ENCODE measurements at regions not wholly inside any gene's neighbourhood (a gene's known extent, or its start where the extent isn't known, plus 50 kb on each side); places are given as distances from the start of the nearest gene placed in this dataset.

DNA sequence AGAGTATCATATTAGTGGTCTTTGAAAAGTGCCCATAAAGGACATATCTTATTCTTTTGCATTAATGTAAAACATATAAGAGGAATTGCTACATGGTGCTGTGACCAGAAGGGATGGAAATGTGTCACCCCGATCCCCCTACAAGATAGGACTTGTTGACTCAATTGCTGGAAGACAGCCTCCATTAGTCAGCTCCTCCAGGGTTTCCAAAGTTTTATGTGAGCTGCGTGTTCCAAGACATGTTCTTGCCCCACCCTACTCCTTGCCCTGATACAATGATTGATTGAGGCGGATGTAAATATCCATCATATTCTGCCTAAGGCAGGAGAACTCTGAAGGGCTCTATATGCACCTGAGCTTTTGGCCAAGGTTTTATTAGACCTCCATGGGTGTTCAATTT is 541.0 kb upstream of the ZEB2 start:
- no peak for DNase-seq (ENCODE audit: low read depth)
- TF ChIP-seq, protein P1, sequence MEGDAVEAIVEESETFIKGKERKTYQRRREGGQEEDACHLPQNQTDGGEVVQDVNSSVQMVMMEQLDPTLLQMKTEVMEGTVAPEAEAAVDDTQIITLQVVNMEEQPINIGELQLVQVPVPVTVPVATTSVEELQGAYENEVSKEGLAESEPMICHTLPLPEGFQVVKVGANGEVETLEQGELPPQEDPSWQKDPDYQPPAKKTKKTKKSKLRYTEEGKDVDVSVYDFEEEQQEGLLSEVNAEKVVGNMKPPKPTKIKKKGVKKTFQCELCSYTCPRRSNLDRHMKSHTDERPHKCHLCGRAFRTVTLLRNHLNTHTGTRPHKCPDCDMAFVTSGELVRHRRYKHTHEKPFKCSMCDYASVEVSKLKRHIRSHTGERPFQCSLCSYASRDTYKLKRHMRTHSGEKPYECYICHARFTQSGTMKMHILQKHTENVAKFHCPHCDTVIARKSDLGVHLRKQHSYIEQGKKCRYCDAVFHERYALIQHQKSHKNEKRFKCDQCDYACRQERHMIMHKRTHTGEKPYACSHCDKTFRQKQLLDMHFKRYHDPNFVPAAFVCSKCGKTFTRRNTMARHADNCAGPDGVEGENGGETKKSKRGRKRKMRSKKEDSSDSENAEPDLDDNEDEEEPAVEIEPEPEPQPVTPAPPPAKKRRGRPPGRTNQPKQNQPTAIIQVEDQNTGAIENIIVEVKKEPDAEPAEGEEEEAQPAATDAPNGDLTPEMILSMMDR (conservative IDR thresholded peaks at IDR 0.05; ENCODE audit: low read depth, low read length) = no peak
- H3K4me3 ChIP-seq (ENCODE audit: low read depth, low read length) = no peak overlapping the region

DNA sequence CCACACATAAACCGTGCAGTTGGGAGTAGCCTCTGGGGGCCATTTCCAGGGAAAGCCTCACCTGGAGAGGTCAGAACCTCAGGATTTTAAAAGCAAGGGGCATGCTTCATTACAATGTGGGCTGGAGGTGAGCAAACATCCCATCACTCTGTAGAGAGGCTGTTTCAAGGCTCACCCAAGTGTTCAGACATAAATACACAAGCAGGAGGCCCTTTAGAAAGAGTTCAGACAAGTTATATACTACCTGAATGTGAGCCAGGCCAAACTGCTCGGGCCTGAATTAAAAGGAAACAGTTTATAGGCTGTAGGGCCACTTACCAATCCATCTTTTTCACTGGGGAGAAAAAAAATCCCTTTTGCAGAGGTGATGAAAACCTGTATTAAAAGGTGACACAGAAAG is 540.0 kb upstream of the ZEB2 start:
- TF ChIP-seq, protein P1 (conservative IDR thresholded peaks at IDR 0.05; ENCODE audit: low read depth, low read length) = no peak
- no peak overlapping the region for H3K4me3 ChIP-seq (ENCODE audit: low read depth, low read length)
- no peak for DNase-seq (ENCODE audit: low read depth)

DNA sequence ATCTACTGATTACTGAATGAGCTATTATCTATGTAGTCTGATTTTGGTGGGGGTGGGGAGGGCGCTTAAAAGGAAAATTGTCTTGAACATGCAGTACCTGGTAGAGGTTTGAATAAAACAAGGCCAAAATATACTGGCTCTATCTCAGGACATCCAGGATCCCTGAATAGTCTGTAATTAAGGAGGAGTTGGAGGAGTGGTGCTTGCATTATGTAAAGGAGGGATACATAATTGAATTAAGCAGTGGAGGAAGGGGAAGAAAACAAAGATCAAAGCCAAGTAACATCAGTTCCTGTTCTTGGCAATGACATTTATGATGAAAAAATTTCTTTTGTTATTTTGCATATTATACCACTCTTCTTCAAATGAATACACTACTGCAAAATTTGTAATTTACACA is 539.4 kb upstream of the ZEB2 start:
- TF ChIP-seq, protein P1 (conservative IDR thresholded peaks at IDR 0.05; ENCODE audit: low read depth, low read length) = no peak
- DNase-seq (ENCODE audit: low read depth) = no peak
- no peak overlapping the region for H3K4me3 ChIP-seq (ENCODE audit: low read depth, low read length)

DNA sequence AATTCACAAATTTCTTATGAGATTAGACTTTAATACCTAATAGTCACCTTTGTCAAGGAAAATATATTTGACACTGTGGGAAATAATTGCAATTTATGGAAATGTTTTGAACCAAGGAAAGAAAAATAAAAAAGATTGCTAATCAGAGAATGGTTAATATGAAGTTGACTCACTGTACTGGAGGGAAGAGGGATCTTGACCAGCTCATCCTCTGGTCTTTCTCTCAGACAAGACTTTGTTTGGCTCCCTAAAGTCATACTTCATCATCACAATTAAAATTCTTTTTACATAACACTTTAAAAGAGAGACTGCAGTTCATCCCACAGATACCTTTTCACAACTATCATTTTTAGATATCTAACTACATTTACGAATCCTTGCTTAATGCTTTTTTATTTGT is 538.5 kb upstream of the ZEB2 start:
- TF ChIP-seq, protein P1 (conservative IDR thresholded peaks at IDR 0.05; ENCODE audit: low read depth, low read length) = no peak
- DNase-seq (ENCODE audit: low read depth) = no peak
- H3K4me3 ChIP-seq (ENCODE audit: low read depth, low read length) = no peak overlapping the region

DNA sequence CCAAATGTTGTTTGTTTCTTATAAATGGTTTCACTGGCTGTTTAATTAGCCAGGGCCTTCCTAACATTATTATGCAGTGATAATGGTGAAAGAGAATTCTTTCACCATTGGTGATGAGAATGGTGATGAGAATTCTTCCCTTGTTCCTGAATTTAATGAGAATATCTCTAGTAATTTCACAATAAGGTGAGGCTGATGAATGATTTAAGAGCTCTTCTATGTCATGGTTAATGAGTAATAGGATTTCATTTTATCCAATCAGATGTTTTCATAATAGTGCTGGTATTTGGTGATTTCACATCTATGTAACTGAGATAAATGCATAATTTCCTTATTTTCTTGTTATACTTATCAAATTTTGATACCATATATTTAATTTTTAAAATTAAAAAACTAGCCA is 535.7 kb upstream of the ZEB2 start:
- no peak for DNase-seq (ENCODE audit: low read depth)
- TF ChIP-seq, protein P1 (conservative IDR thresholded peaks at IDR 0.05; ENCODE audit: low read depth, low read length) = no peak

DNA sequence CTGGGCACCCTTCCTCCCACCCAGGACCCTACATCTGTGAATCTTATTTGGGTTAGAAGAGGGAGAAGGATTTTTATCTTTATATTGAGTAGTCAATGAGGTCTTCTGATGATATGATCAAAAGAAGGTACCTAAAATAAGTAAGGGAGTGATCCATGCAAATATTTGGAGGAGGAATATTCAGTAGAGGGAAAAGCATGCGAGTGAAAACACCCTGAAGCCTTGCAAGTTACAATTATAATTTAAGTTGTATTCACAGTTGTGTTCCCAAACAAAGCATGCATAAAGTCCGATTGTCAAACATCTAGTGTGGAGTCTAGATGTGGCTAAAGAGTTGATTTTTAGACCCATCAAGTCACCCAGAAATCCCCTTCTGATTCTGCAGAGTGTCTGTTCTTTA is 530.2 kb upstream of the ZEB2 start:
- DNase-seq (ENCODE audit: low read depth) = no peak
- TF ChIP-seq, protein P1 (conservative IDR thresholded peaks at IDR 0.05; ENCODE audit: low read depth, low read length) = no peak
- no peak overlapping the region for H3K4me3 ChIP-seq (ENCODE audit: low read depth, low read length)

More for the DNA sequence above, 535.7 kb upstream of the ZEB2 start:
- H3K4me3 ChIP-seq (ENCODE audit: low read depth, low read length) = no peak overlapping the region

DNA sequence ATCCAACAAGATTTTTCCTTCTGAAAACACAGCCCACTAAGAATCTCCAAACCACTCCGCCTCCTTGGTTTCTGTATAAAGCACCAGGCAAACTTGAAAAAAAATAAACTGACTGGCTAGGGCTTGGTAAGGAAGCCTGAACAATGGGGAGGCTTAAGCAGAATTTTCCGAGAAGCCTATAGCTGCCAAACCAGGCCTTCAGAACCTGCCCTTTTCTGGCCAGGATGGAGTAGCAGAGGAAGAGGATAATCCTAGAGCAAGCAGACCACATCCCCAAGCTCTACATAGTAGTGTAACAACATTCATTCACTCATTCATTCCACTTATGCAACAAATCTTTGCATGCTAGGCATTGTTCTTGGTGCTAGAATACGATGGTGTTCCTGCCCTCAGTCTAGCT is 529.6 kb upstream of the ZEB2 start:
- TF ChIP-seq, protein P1 (conservative IDR thresholded peaks at IDR 0.05; ENCODE audit: low read depth, low read length) = no peak
- DNase-seq (ENCODE audit: low read depth) = no peak
- no peak overlapping the region for H3K4me3 ChIP-seq (ENCODE audit: low read depth, low read length)
